K562 (cell line): ENCODE measurements at regions not wholly inside any gene's neighbourhood (a gene's known extent, or its start where the extent isn't known, plus 50 kb on each side); places are given as distances from the start of the nearest gene placed in this dataset.

ENCODE experiments used
- HDGF ChIP-seq: fragments of 450-650 bp; IDR thresholded peaks from 2 replicates; pipeline ENCODE4 v1.6.1; 2016
- PTRF ChIP-seq: fragments of 450-650 bp; IDR thresholded peaks from 2 replicates; pipeline ENCODE4 v1.6.1; 2016; ENCODE audit warnings: mild to moderate bottlenecking, missing genetic modification characterization, missing compliant biosample characterization
- RBBP5 ChIP-seq: fragments of 200-600 bp; sonication (generic); IDR thresholded peaks from 2 replicates; pipeline ENCODE4 v1.6.1; 2012; ENCODE audit warnings: borderline replicate concordance, mild to moderate bottlenecking, low read length, control low read depth, inconsistent platforms; ENCODE audit not compliant: insufficient read depth, poor library complexity, severe bottlenecking
- TCF7 ChIP-seq: sonication (generic); IDR thresholded peaks from 2 replicates; pipeline ENCODE4 v1.6.1; 2016; ENCODE audit warnings: antibody characterized with exemption, borderline replicate concordance
- TCFL5 ChIP-seq: fragments of 250-450 bp; sonication (Bioruptor Pico); conservative IDR thresholded peaks from 2 replicates; pipeline ENCODE4 v1.6.1; 2021; ENCODE audit warnings: mild to moderate bottlenecking, moderate library complexity, matching md5 sums
- ZNF41 ChIP-seq: fragments of 250-450 bp; sonication (Bioruptor Pico); conservative IDR thresholded peaks from 2 replicates; pipeline ENCODE4 v1.4.0; 2020; ENCODE audit warnings: mild to moderate bottlenecking
- TF ChIP-seq, protein P1 (sequence below), 3 experiments: IDR thresholded peaks in 2 of 3; conservative IDR thresholded peaks in 1 of 3; 2 replicates each; pipeline ENCODE4 v1.5.1; 2011 to 2012; ENCODE audit warnings: low read length in 3 of 3, mild to moderate bottlenecking in 3 of 3, control low read depth in 2 of 3, improper control_type of control experiment in 1 of 3, inconsistent platforms in 1 of 3, low read depth in 1 of 3, mixed read lengths in 1 of 3, moderate library complexity in 1 of 3; ENCODE audit not compliant: insufficient read depth in 2 of 3
- TF ChIP-seq, protein P2 (sequence below): fragments of 250-450 bp; sonication (Bioruptor Pico); IDR thresholded peaks from 2 replicates; pipeline ENCODE4 v1.4.0; 2020; ENCODE audit warnings: mild to moderate bottlenecking, moderate library complexity, borderline replicate concordance

DNA sequence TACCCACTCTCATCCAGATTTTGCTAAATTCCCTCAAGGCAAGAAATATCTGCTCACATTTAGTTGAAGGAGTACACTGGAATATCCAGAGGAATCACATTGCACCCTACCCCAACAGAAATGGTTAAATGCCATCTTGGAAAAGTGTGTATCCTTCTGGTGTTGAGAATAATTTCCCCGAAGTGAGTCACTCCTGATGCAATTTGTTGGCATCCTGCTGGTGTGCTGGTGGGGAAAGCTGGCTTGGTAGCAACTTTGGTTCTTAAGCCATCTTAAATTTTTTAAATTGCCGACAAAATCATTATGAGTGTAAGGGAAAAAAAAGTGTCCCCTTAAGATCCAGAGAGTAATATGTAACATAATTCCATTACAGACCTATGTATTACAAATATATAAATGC is 337.3 kb upstream of the DACH1 start:
- TF ChIP-seq, protein P1, sequence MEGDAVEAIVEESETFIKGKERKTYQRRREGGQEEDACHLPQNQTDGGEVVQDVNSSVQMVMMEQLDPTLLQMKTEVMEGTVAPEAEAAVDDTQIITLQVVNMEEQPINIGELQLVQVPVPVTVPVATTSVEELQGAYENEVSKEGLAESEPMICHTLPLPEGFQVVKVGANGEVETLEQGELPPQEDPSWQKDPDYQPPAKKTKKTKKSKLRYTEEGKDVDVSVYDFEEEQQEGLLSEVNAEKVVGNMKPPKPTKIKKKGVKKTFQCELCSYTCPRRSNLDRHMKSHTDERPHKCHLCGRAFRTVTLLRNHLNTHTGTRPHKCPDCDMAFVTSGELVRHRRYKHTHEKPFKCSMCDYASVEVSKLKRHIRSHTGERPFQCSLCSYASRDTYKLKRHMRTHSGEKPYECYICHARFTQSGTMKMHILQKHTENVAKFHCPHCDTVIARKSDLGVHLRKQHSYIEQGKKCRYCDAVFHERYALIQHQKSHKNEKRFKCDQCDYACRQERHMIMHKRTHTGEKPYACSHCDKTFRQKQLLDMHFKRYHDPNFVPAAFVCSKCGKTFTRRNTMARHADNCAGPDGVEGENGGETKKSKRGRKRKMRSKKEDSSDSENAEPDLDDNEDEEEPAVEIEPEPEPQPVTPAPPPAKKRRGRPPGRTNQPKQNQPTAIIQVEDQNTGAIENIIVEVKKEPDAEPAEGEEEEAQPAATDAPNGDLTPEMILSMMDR (IDR thresholded peaks at IDR 0.05 in 2 of 3, conservative IDR thresholded peaks at IDR 0.05 in 1 of 3; ENCODE audit: insufficient read depth in 2 of 3, low read depth in 1 of 3, low read length in 3 of 3) = no peak
- no peak for TF ChIP-seq TCFL5 (CRISPR knock-in tag)
- TF ChIP-seq TCF7 = no peak
- TF ChIP-seq RBBP5 = no peak
- TF ChIP-seq PTRF (tag) = no peak
- TF ChIP-seq HDGF = no peak
- TF ChIP-seq ZNF41 = no peak
- TF ChIP-seq, protein P2, sequence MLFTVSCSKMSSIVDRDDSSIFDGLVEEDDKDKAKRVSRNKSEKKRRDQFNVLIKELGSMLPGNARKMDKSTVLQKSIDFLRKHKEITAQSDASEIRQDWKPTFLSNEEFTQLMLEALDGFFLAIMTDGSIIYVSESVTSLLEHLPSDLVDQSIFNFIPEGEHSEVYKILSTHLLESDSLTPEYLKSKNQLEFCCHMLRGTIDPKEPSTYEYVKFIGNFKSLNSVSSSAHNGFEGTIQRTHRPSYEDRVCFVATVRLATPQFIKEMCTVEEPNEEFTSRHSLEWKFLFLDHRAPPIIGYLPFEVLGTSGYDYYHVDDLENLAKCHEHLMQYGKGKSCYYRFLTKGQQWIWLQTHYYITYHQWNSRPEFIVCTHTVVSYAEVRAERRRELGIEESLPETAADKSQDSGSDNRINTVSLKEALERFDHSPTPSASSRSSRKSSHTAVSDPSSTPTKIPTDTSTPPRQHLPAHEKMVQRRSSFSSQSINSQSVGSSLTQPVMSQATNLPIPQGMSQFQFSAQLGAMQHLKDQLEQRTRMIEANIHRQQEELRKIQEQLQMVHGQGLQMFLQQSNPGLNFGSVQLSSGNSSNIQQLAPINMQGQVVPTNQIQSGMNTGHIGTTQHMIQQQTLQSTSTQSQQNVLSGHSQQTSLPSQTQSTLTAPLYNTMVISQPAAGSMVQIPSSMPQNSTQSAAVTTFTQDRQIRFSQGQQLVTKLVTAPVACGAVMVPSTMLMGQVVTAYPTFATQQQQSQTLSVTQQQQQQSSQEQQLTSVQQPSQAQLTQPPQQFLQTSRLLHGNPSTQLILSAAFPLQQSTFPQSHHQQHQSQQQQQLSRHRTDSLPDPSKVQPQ (CRISPR knock-in tag) = no peak
